GM19240 (cell line): ENCODE measurements at regions not wholly inside any gene's neighbourhood (a gene's known extent, or its start where the extent isn't known, plus 50 kb on each side); places are given as distances from the start of the nearest gene placed in this dataset.

Experiments used
- DNase-seq: peaks from one replicate; pipeline ENCODE4 v3.0.0; 2011; ENCODE audit warnings: low spot score; ENCODE audit not compliant: insufficient read length

- no peak for DNase-seq
These were observed 165.2 kb upstream of the TPM1 start for GRCh38 chr15:62877276-62877857.

GRCh38 chr15:62878070-62878469 is 164.5 kb upstream of the TPM1 start:
- no peak for DNase-seq

- DNase-seq = no peak
These were observed 162.8 kb upstream of the TPM1 start for GRCh38 chr15:62879770-62880169.

- no peak for DNase-seq
These were observed 162.3 kb upstream of the TPM1 start for GRCh38 chr15:62880278-62880677.

- DNase-seq = no peak
These were observed 161.5 kb upstream of the TPM1 start for GRCh38 chr15:62881056-62881455.

GRCh38 chr15:62883938-62884479 is 158.5 kb upstream of the TPM1 start:
- DNase-seq = no peak

- DNase-seq = no peak
These were observed 156.0 kb upstream of the TPM1 start for GRCh38 chr15:62886431-62887071.

- DNase-seq = no peak
These were observed 155.4 kb upstream of the TPM1 start for GRCh38 chr15:62887113-62887570.

GRCh38 chr15:62888623-62889022 is 153.9 kb upstream of the TPM1 start:
- no peak for DNase-seq

GRCh38 chr15:62889141-62889661 is 153.3 kb upstream of the TPM1 start:
- no peak for DNase-seq

- no peak for DNase-seq
These were observed 152.6 kb upstream of the TPM1 start for GRCh38 chr15:62889734-62890505.

- DNase-seq = no peak
These were observed 148.0 kb upstream of the TPM1 start for GRCh38 chr15:62894322-62895085.

GRCh38 chr15:62895139-62895866 is 147.2 kb upstream of the TPM1 start:
- no peak for DNase-seq

GRCh38 chr15:62895905-62896316 is 146.6 kb upstream of the TPM1 start:
- no peak for DNase-seq

GRCh38 chr15:62896380-62896866 is 146.1 kb upstream of the TPM1 start:
- DNase-seq = no peak

GRCh38 chr15:62896969-62897486 is 145.5 kb upstream of the TPM1 start:
- no peak for DNase-seq

GRCh38 chr15:62897634-62898033 is 144.9 kb upstream of the TPM1 start:
- no peak for DNase-seq

GRCh38 chr15:62899090-62899493 is 143.5 kb upstream of the TPM1 start:
- DNase-seq = no peak

GRCh38 chr15:62900071-62900802 is 142.3 kb upstream of the TPM1 start:
- DNase-seq = no peak
